ENCODE measurements at regions not wholly inside any gene's neighbourhood (a gene's known extent, or its start where the extent isn't known, plus 50 kb on each side); places are given as distances from the start of the nearest gene placed in this dataset.

- in situ Hi-C loops (cut with MboI; ENCODE audit: low sequenced_read_pairs, unreplicated experiment) = no loop called here
- TF ChIP-seq CTCF (IDR thresholded peaks at IDR 0.05; ENCODE audit: borderline replicate concordance, control extremely low read depth, extremely low read depth, insufficient read depth, missing control alignments) = no peak
- DNase-seq (ENCODE audit: low spot score) = no peak
These were observed 119.5 kb downstream of the SEC23IP start for GRCh38 chr10:120012131-120012400.

- no peak for TF ChIP-seq CTCF (IDR thresholded peaks at IDR 0.05; ENCODE audit: borderline replicate concordance, control extremely low read depth, extremely low read depth, insufficient read depth, missing control alignments)
- DNase-seq (ENCODE audit: low spot score) = no peak
- in situ Hi-C loops (cut with MboI; ENCODE audit: low sequenced_read_pairs, unreplicated experiment) = no loop called here
These were observed 120.0 kb downstream of the SEC23IP start for GRCh38 chr10:120012566-120012965.

GRCh38 chr10:120014031-120014430 lies 121.5 kb downstream of the SEC23IP start:
- in situ Hi-C loops (cut with MboI; ENCODE audit: low sequenced_read_pairs, unreplicated experiment) = no loop called here
- no peak for TF ChIP-seq CTCF (IDR thresholded peaks at IDR 0.05; ENCODE audit: borderline replicate concordance, control extremely low read depth, extremely low read depth, insufficient read depth, missing control alignments)
- no peak for DNase-seq (ENCODE audit: low spot score)

- no peak for TF ChIP-seq CTCF (IDR thresholded peaks at IDR 0.05; ENCODE audit: borderline replicate concordance, control extremely low read depth, extremely low read depth, insufficient read depth, missing control alignments)
- DNase-seq (ENCODE audit: low spot score) = no peak
- in situ Hi-C loops (cut with MboI; ENCODE audit: low sequenced_read_pairs, unreplicated experiment) = no loop called here
These were observed 122.5 kb downstream of the SEC23IP start for GRCh38 chr10:120015064-120015463.

- no peak for DNase-seq (ENCODE audit: low spot score)
- TF ChIP-seq CTCF (IDR thresholded peaks at IDR 0.05; ENCODE audit: borderline replicate concordance, control extremely low read depth, extremely low read depth, insufficient read depth, missing control alignments) = no peak
- in situ Hi-C loops (cut with MboI; ENCODE audit: low sequenced_read_pairs, unreplicated experiment) = no loop called here
These were observed 124.4 kb downstream of the SEC23IP start for GRCh38 chr10:120016906-120017305.

- TF ChIP-seq CTCF (IDR thresholded peaks at IDR 0.05; ENCODE audit: borderline replicate concordance, control extremely low read depth, extremely low read depth, insufficient read depth, missing control alignments) = no peak
- in situ Hi-C loops (cut with MboI; ENCODE audit: low sequenced_read_pairs, unreplicated experiment) = no loop called here
- DNase-seq (ENCODE audit: low spot score) = no peak
These were observed 125.3 kb downstream of the SEC23IP start for GRCh38 chr10:120017733-120018417.

- DNase-seq (ENCODE audit: low spot score) = no peak
- TF ChIP-seq CTCF (IDR thresholded peaks at IDR 0.05; ENCODE audit: borderline replicate concordance, control extremely low read depth, extremely low read depth, insufficient read depth, missing control alignments) = no peak
- in situ Hi-C loops (cut with MboI; ENCODE audit: low sequenced_read_pairs, unreplicated experiment) = no loop called here
These were observed 126.2 kb downstream of the SEC23IP start for GRCh38 chr10:120018695-120019094.
